Vagina (tissue), 2 donors: ENCODE measurements at regions not wholly inside any gene's neighbourhood (a gene's known extent, or its start where the extent isn't known, plus 50 kb on each side); places are given as distances from the start of the nearest gene placed in this dataset.

ENCODE experiments used
- DNase-seq, 2 donors: peaks; one replicate each; pipeline ENCODE4 v3.0.0-alpha.2; 2017; ENCODE audit errors: extremely low spot score in 2 of 2
- H3K27ac ChIP-seq: fragments of 200-600 bp; sonication (generic); one replicate; pipeline ENCODE4 v1.5.1; 2019
- H3K27me3 ChIP-seq: fragments of 200-600 bp; sonication (generic); one replicate; pipeline ENCODE4 v1.5.1; 2019
- H3K36me3 ChIP-seq, 2 donors: fragments of 200-600 bp; sonication (generic); one replicate each; pipeline ENCODE4 v1.5.1; 2017 to 2019
- H3K4me1 ChIP-seq: fragments of 200-600 bp; sonication (generic); one replicate; pipeline ENCODE4 v1.5.1; 2019
- H3K4me3 ChIP-seq, 2 donors: fragments of 200-600 bp; sonication (generic); 1 replicate in 1 of 2; 2 replicates in 1 of 2; pipeline ENCODE4 v1.5.1; 2016 to 2019
- H3K9me3 ChIP-seq: fragments of 200-600 bp; sonication (generic); one replicate; pipeline ENCODE4 v1.5.1; 2019
- CTCF ChIP-seq, 3 experiments: fragments of 450-650 bp in 2 of 3; fragments of 200-600 bp in 1 of 3; sonication (generic) in 1 of 3; IDR thresholded peaks; one replicate each; pipeline ENCODE4 v1.5.1; 2017 to 2019; ENCODE audit warnings: antibody characterized with exemption in 3 of 3, mild to moderate bottlenecking in 2 of 3, moderate library complexity in 2 of 3
- POLR2A ChIP-seq, 2 donors: fragments of 450-650 bp; IDR thresholded peaks; one replicate each; pipeline ENCODE4 v1.6.1; 2017; ENCODE audit warnings: antibody characterized with exemption in 2 of 2, mild to moderate bottlenecking in 2 of 2, moderate library complexity in 2 of 2
- POLR2AphosphoS5 ChIP-seq, 2 donors: sonication (generic); formaldehyde crosslinking; IDR thresholded peaks; one replicate each; pipeline ENCODE4 v1.9.0; 2017; ENCODE audit warnings: antibody characterized with exemption in 2 of 2, mild to moderate bottlenecking in 2 of 2, low read depth in 1 of 2; ENCODE audit not compliant: insufficient read depth in 1 of 2
- intact Hi-C: fragments of 100-400 bp; cut with DNase I; formaldehyde crosslinking; loops from one replicate; pipeline ENCODE4 v1.15.1; 2023

- H3K36me3 ChIP-seq, result no peaks in the 10 kb centered on the region
- intact Hi-C loops, result no loop called here
- no peak for DNase-seq
- no peak for TF ChIP-seq POLR2A (IDR thresholded peaks at IDR 0.05)
- no peak for TF ChIP-seq POLR2AphosphoS5 (IDR thresholded peaks at IDR 0.05; ENCODE audit: insufficient read depth in 1 of 2, low read depth in 1 of 2)
- TF ChIP-seq CTCF (IDR thresholded peaks at IDR 0.05), result no peak
- H3K4me1 ChIP-seq, result no peaks in the 10 kb centered on the region
- no peak overlapping the region for H3K4me3 ChIP-seq
- no peaks in the 10 kb centered on the region for H3K27me3 ChIP-seq
- no peaks in the 10 kb centered on the region for H3K9me3 ChIP-seq
- no peak overlapping the region for H3K27ac ChIP-seq
Measured at GRCh38 chr2:122739732-122740593, 984.5 kb downstream of the TSN start.

GRCh38 chr2:122740594-122740948, 985.1 kb downstream of the TSN start:
- intact Hi-C loops, result no loop called here
- no peaks in the 10 kb centered on the region for H3K9me3 ChIP-seq
- no peaks in the 10 kb centered on the region for H3K4me1 ChIP-seq
- H3K27me3 ChIP-seq, result no peaks in the 10 kb centered on the region
- no peak overlapping the region for H3K27ac ChIP-seq
- TF ChIP-seq POLR2AphosphoS5 (IDR thresholded peaks at IDR 0.05; ENCODE audit: insufficient read depth in 1 of 2, low read depth in 1 of 2), result no peak
- TF ChIP-seq CTCF (IDR thresholded peaks at IDR 0.05), result no peak
- no peak for TF ChIP-seq POLR2A (IDR thresholded peaks at IDR 0.05)
- H3K4me3 ChIP-seq, result no peak overlapping the region
- DNase-seq, result no peak
- H3K36me3 ChIP-seq, result no peaks in the 10 kb centered on the region

- no peaks in the 10 kb centered on the region for H3K9me3 ChIP-seq
- no peak overlapping the region for H3K27ac ChIP-seq
- H3K27me3 ChIP-seq, result no peaks in the 10 kb centered on the region
- H3K4me1 ChIP-seq, result no peaks in the 10 kb centered on the region
- TF ChIP-seq POLR2A (IDR thresholded peaks at IDR 0.05), result no peak
- no peak for TF ChIP-seq POLR2AphosphoS5 (IDR thresholded peaks at IDR 0.05; ENCODE audit: insufficient read depth in 1 of 2, low read depth in 1 of 2)
- TF ChIP-seq CTCF (IDR thresholded peaks at IDR 0.05), result no peak
- no peak overlapping the region for H3K4me3 ChIP-seq
- DNase-seq, result no peak
- intact Hi-C loops, result no loop called here
- no peaks in the 10 kb centered on the region for H3K36me3 ChIP-seq
Measured at GRCh38 chr2:122741403-122741802, 986.0 kb downstream of the TSN start.

- no peak for DNase-seq
- intact Hi-C loops, result no loop called here
- Histone ChIP-seq H3K27ac (no peak overlapping the region), H3K36me3 (no peaks in the 10 kb centered on the region), H3K4me3 (no peak overlapping the region), H3K4me1 (no peaks in the 10 kb centered on the region), H3K9me3 (no peaks in the 10 kb centered on the region), H3K27me3 (no peaks in the 10 kb centered on the region)
- TF ChIP-seq POLR2A (IDR thresholded peaks at IDR 0.05) (no peak), POLR2AphosphoS5 (IDR thresholded peaks at IDR 0.05; ENCODE audit: insufficient read depth in 1 of 2, low read depth in 1 of 2) (no peak), CTCF (IDR thresholded peaks at IDR 0.05) (no peak)
Measured at GRCh38 chr2:122743021-122743675, 987.7 kb downstream of the TSN start.

DNA sequence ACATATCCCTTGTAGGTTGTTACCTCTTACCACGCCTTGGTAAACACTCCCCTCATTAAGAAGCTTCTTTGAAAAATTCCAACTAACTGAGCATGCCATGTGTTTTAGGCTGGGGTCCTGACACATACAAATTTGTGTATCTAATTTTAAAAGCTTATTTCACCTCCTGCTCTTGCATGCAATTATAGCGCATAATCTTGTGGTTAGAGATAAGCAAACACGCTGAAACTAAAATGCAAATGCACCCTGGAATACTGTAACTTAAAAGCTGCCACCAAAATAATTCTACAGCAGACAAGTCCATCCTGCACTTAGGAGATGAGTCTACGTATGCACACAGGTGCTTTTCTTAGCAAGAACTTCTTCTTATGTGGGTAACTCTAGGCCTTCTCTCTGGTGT, 990.2 kb downstream of the TSN start:
- no peaks in the 10 kb centered on the region for H3K9me3 ChIP-seq

More for the DNA sequence above, 990.2 kb downstream of the TSN start:
- H3K27ac ChIP-seq, result no peak overlapping the region
- no peaks in the 10 kb centered on the region for H3K4me1 ChIP-seq
- intact Hi-C loops, result no loop called here
- no peaks in the 10 kb centered on the region for H3K27me3 ChIP-seq
- H3K36me3 ChIP-seq, result no peaks in the 10 kb centered on the region
- no peak overlapping the region for H3K4me3 ChIP-seq
- TF ChIP-seq POLR2A (IDR thresholded peaks at IDR 0.05) (no peak), POLR2AphosphoS5 (IDR thresholded peaks at IDR 0.05; ENCODE audit: insufficient read depth in 1 of 2, low read depth in 1 of 2) (no peak)
- no peak for DNase-seq
